IMR-90 (cell line): ENCODE measurements at regions not wholly inside any gene's neighbourhood (a gene's known extent, or its start where the extent isn't known, plus 50 kb on each side); places are given as distances from the start of the nearest gene placed in this dataset.

Source experiments
- ATAC-seq: fragments of 200-7000 bp; cut with Tn5 transposase; 2 replicates; pipeline ENCODE4 v1.9.1; 2020; ENCODE audit warnings: low read depth, mild to moderate bottlenecking, moderate library complexity
- BruUV-seq: library from RNA; stranded (reverse); fragments of 400-500 nt; replicated peaks from 2 replicates; lab custom pipeline; 2021; lab: Mats Ljungman, UMichigan
- CTCF ChIA-PET: fragments of 300-600 bp; formaldehyde crosslinking; extraction: SDS; loops from one replicate; lab custom pipeline; 2021; ENCODE audit warnings: antibody characterized with exemption; lab: Yijun Ruan, JAX
- POLR2A ChIA-PET: fragments of 300-600 bp; sonication (Branson Sonifier 250); formaldehyde crosslinking; loops from one replicate; lab custom pipeline; 2022; ENCODE audit warnings: antibody characterized with exemption; ENCODE audit not compliant: unreplicated experiment; lab: Charles Lee
- DNase-seq: peaks from one replicate; pipeline ENCODE4 v3.0.0; 2013
- H2AFZ ChIP-seq: replicated peaks from 2 replicates; pipeline ENCODE3; 2013; ENCODE audit warnings: low read length, mild to moderate bottlenecking; ENCODE audit not compliant: poor library complexity
- H2AK5ac ChIP-seq: 2 replicates; pipeline ENCODE4 v1.6.1; 2013; ENCODE audit warnings: low read depth, low read length, inconsistent platforms
- H2AK9ac ChIP-seq: replicated peaks from 2 replicates; pipeline ENCODE3; 2013; ENCODE audit warnings: mild to moderate bottlenecking, low read depth, low read length, moderate library complexity; ENCODE audit not compliant: poor library complexity
- H2BK120ac ChIP-seq: 2 replicates; pipeline ENCODE4 v1.6.1; 2013; ENCODE audit warnings: low read depth, low read length, inconsistent platforms
- H2BK15ac ChIP-seq: 3 replicates; pipeline ENCODE4 v1.6.1; 2013; ENCODE audit warnings: low read depth, low read length, inconsistent platforms
- H2BK20ac ChIP-seq: 2 replicates; pipeline ENCODE4 v1.6.1; 2013; ENCODE audit warnings: low read depth, mild to moderate bottlenecking, inconsistent platforms, low read length, moderate library complexity
- H2BK5ac ChIP-seq: 2 replicates; pipeline ENCODE4 v1.6.1; 2013; ENCODE audit warnings: mild to moderate bottlenecking, low read depth, low read length, inconsistent platforms; ENCODE audit not compliant: poor library complexity, severe bottlenecking
- H3K14ac ChIP-seq: replicated peaks from 2 replicates; pipeline ENCODE4 v1.6.1; 2013; ENCODE audit warnings: low read depth, low read length, inconsistent platforms
- H3K18ac ChIP-seq: 2 replicates; pipeline ENCODE4 v1.6.1; 2013; ENCODE audit warnings: low read depth, low read length, control low read depth
- H3K23ac ChIP-seq: 2 replicates; pipeline ENCODE4 v1.6.1; 2013; ENCODE audit warnings: low read depth, low read length, inconsistent platforms
- H3K27ac ChIP-seq: 2 replicates; pipeline ENCODE4 v1.5.1; 2013; ENCODE audit warnings: mild to moderate bottlenecking, control low read depth, low read length; ENCODE audit not compliant: insufficient read depth
- H3K27me3 ChIP-seq: 2 replicates; pipeline ENCODE4 v1.6.1; 2013; ENCODE audit warnings: low read length; ENCODE audit not compliant: control insufficient read depth, insufficient read depth
- H3K36me3 ChIP-seq: 2 replicates; pipeline ENCODE4 v1.6.1; 2013; ENCODE audit warnings: low read length, mixed read lengths; ENCODE audit not compliant: control insufficient read depth, insufficient read depth
- H3K4ac ChIP-seq: 2 replicates; pipeline ENCODE4 v1.6.1; 2013; ENCODE audit warnings: low read depth, low read length, inconsistent platforms
- H3K4me1 ChIP-seq: 2 replicates; pipeline ENCODE4 v1.6.1; 2013; ENCODE audit warnings: low read length, mixed read lengths; ENCODE audit not compliant: control insufficient read depth, insufficient read depth
- H3K4me2 ChIP-seq: 2 replicates; pipeline ENCODE4 v1.6.1; 2013; ENCODE audit warnings: low read depth, mild to moderate bottlenecking, control low read depth, low read length, moderate library complexity
- H3K4me3 ChIP-seq: 2 replicates; pipeline ENCODE4 v1.5.1; 2013; ENCODE audit warnings: low read depth, mild to moderate bottlenecking, control low read depth, low read length, moderate library complexity; ENCODE audit not compliant: insufficient read depth
- H3K56ac ChIP-seq: 2 replicates; pipeline ENCODE4 v1.6.1; 2013; ENCODE audit warnings: low read length, inconsistent platforms; ENCODE audit not compliant: insufficient read depth; ENCODE audit errors: extremely low read depth
- H3K79me1 ChIP-seq, 2 experiments: 2 replicates each; pipeline ENCODE4 v1.6.1; 2013; ENCODE audit warnings: low read length in 2 of 2, inconsistent platforms in 1 of 2, low read depth in 1 of 2
- H3K9ac ChIP-seq: 2 replicates; pipeline ENCODE4 v1.6.1; 2013; ENCODE audit warnings: low read depth, low read length, control low read depth
- H3K9me1 ChIP-seq: 2 replicates; pipeline ENCODE4 v1.6.1; 2013; ENCODE audit warnings: low read length, inconsistent platforms; ENCODE audit not compliant: insufficient read depth
- H3K9me3 ChIP-seq: 2 replicates; pipeline ENCODE4 v1.6.1; 2013; ENCODE audit warnings: low read length; ENCODE audit not compliant: control insufficient read depth, insufficient read depth
- H4K20me1 ChIP-seq: 2 replicates; pipeline ENCODE4 v1.6.1; 2013; ENCODE audit warnings: low read length, inconsistent platforms; ENCODE audit not compliant: insufficient read depth
- H4K5ac ChIP-seq: 2 replicates; pipeline ENCODE4 v1.6.1; 2013; ENCODE audit warnings: mild to moderate bottlenecking, low read depth, low read length, control low read depth
- H4K8ac ChIP-seq, 2 experiments: 2 replicates each; pipeline ENCODE4 v1.6.1; 2013; ENCODE audit warnings: low read depth in 2 of 2, low read length in 2 of 2, control low read depth in 1 of 2, inconsistent platforms in 1 of 2
- H4K91ac ChIP-seq: 2 replicates; pipeline ENCODE4 v1.6.1; 2013; ENCODE audit warnings: low read depth, low read length, inconsistent platforms; ENCODE audit not compliant: insufficient read depth
- BHLHE40 ChIP-seq: fragments of 150-350 bp; IDR thresholded peaks from 2 replicates; pipeline ENCODE4 v1.6.1; 2016; ENCODE audit warnings: mild to moderate bottlenecking, low read depth, low read length
- CEBPB ChIP-seq: IDR thresholded peaks from 2 replicates; pipeline ENCODE4 v1.6.1; 2012; ENCODE audit warnings: low read depth, low read length, improper control_type of control experiment
- CHD1 ChIP-seq: IDR thresholded peaks from 2 replicates; pipeline ENCODE4 v1.6.1; 2012; ENCODE audit warnings: low read depth, low read length, improper control_type of control experiment
- FOS ChIP-seq: fragments of 150-350 bp; IDR thresholded peaks from 2 replicates; pipeline ENCODE4 v1.6.1; 2016; ENCODE audit warnings: low read depth, low read length
- MAFK ChIP-seq: IDR thresholded peaks from 2 replicates; pipeline ENCODE4 v1.6.1; 2012; ENCODE audit warnings: low read depth, low read length, improper control_type of control experiment
- MAZ ChIP-seq: IDR thresholded peaks from 2 replicates; pipeline ENCODE4 v1.6.1; 2012; ENCODE audit warnings: low read depth, mild to moderate bottlenecking, low read length, improper control_type of control experiment, moderate library complexity, borderline replicate concordance
- MXI1 ChIP-seq: IDR thresholded peaks from 2 replicates; pipeline ENCODE4 v1.6.1; 2012; ENCODE audit warnings: low read depth, mild to moderate bottlenecking, low read length, moderate library complexity, borderline replicate concordance
- NFE2L2 ChIP-seq: fragments of 150-350 bp; IDR thresholded peaks from 2 replicates; pipeline ENCODE4 v1.6.1; 2016; ENCODE audit warnings: low read depth, mild to moderate bottlenecking, low read length
- POLR2A ChIP-seq: IDR thresholded peaks from 2 replicates; pipeline ENCODE4 v1.6.1; 2012; ENCODE audit warnings: mild to moderate bottlenecking, low read depth, low read length
- RAD21 ChIP-seq: IDR thresholded peaks from 2 replicates; pipeline ENCODE4 v1.6.1; 2012; ENCODE audit warnings: low read length, improper control_type of control experiment
- RCOR1 ChIP-seq: IDR thresholded peaks from 2 replicates; pipeline ENCODE4 v1.6.1; 2012; ENCODE audit warnings: mild to moderate bottlenecking, low read length, improper control_type of control experiment; ENCODE audit not compliant: insufficient replicate concordance
- RFX5 ChIP-seq: IDR thresholded peaks from 2 replicates; pipeline ENCODE4 v1.8.0; 2012; ENCODE audit warnings: low read depth, mild to moderate bottlenecking, low read length, moderate library complexity
- SMC3 ChIP-seq: fragments of 150-350 bp; IDR thresholded peaks from 2 replicates; pipeline ENCODE4 v1.6.1; 2016; ENCODE audit warnings: low read depth, mild to moderate bottlenecking, antibody characterized with exemption, low read length, moderate library complexity
- dilution Hi-C: fragments of 300-500 bp; cut with HindIII; formaldehyde crosslinking; loops from one replicate; pipeline ENCODE4 v1.14.3; 2018; ENCODE audit warnings: low sequenced_read_pairs; ENCODE audit not compliant: unreplicated experiment
- in situ Hi-C: fragments of 300-500 bp; cut with MboI; formaldehyde crosslinking; loops from 3 replicates; pipeline ENCODE4 v1.14.3; 2019; ENCODE audit warnings: low sequenced_read_pairs, inconsistent platforms, mixed read lengths
- intact Hi-C: fragments of 100-400 bp; cut with micrococcal nuclease; formaldehyde crosslinking; loops from 2 replicates; pipeline ENCODE4 v1.10.0; 2022
- TF ChIP-seq, protein P1 (sequence below): fragments of 150-350 bp; IDR thresholded peaks from 2 replicates; pipeline ENCODE4 v1.6.1; 2016; ENCODE audit warnings: low read depth, mild to moderate bottlenecking, low read length, moderate library complexity, borderline replicate concordance
- TF ChIP-seq, protein P2 (sequence below): conservative IDR thresholded peaks from 2 replicates; pipeline ENCODE4 v1.5.1; 2012; ENCODE audit warnings: mild to moderate bottlenecking, low read depth, low read length, improper control_type of control experiment
- TF ChIP-seq, protein P3 (sequence below): fragments of 150-350 bp; IDR thresholded peaks from 2 replicates; pipeline ENCODE4 v1.6.1; 2017; ENCODE audit warnings: mild to moderate bottlenecking, antibody characterized with exemption, low read length, low read depth

DNA sequence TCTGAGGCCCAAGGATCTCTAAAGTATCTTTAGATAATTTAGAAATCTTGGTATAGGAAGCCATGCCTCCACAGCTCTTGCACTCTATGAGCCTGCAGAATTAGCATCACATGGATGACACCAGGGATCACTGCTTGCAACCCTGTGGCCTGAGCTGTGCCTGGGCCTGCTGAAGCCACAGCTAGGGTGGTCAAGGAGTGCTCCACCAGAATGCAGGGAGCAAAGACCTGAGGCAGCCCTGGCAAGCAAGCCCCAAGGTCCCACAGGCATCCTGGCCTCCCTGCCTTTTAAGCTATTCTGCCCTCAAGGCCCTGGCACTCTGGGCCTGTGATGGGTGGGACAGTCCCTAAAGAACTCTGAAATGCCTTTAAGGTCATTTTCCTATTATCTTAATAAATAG is 105.2 kb upstream of the NALF2 start:
- H3K79me1 ChIP-seq = no peaks in the 10 kb centered on the region
- no peak overlapping the region for H2BK120ac ChIP-seq
- no peak overlapping the region for H4K8ac ChIP-seq
- no peak overlapping the region for H3K4me3 ChIP-seq
- POLR2A ChIA-PET = no interaction called here
- H3K4me1 ChIP-seq = no peaks in the 10 kb centered on the region
- H3K4me2 ChIP-seq = no peak overlapping the region
- BruUV-seq = no TSS peak
- no peak overlapping the region for H3K18ac ChIP-seq
- H3K27me3 ChIP-seq = peaks cover 16% of the 10 kb centered on the region
- no peaks in the 10 kb centered on the region for H3K36me3 ChIP-seq
- no peaks in the 10 kb centered on the region for H4K20me1 ChIP-seq
- H3K23ac ChIP-seq = no peak overlapping the region
- in situ Hi-C loops = loop anchor here (25.0 kb wide), 2 partner anchors 88 to 1212 kb away; no protein-coding TSS in a partner anchor
- H3K4ac ChIP-seq = no peak overlapping the region
- dilution Hi-C loops = no loop called here
- no peak overlapping the region for H3K56ac ChIP-seq
- no peak overlapping the region for H4K91ac ChIP-seq
- no peak overlapping the region for H2BK20ac ChIP-seq
- no peak for TF ChIP-seq MAFK
- TF ChIP-seq RCOR1 = no peak
- TF ChIP-seq SMC3 = no peak
- TF ChIP-seq RFX5 = no peak
- no peak for TF ChIP-seq FOS
- no peak for TF ChIP-seq MAZ
- TF ChIP-seq RAD21 = no peak
- TF ChIP-seq, protein P1, sequence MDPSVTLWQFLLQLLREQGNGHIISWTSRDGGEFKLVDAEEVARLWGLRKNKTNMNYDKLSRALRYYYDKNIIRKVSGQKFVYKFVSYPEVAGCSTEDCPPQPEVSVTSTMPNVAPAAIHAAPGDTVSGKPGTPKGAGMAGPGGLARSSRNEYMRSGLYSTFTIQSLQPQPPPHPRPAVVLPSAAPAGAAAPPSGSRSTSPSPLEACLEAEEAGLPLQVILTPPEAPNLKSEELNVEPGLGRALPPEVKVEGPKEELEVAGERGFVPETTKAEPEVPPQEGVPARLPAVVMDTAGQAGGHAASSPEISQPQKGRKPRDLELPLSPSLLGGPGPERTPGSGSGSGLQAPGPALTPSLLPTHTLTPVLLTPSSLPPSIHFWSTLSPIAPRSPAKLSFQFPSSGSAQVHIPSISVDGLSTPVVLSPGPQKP = no peak
- no peak for TF ChIP-seq NFE2L2
- no peak for TF ChIP-seq CHD1
- no peak for TF ChIP-seq POLR2A
- TF ChIP-seq BHLHE40 = no peak
- TF ChIP-seq, protein P2, sequence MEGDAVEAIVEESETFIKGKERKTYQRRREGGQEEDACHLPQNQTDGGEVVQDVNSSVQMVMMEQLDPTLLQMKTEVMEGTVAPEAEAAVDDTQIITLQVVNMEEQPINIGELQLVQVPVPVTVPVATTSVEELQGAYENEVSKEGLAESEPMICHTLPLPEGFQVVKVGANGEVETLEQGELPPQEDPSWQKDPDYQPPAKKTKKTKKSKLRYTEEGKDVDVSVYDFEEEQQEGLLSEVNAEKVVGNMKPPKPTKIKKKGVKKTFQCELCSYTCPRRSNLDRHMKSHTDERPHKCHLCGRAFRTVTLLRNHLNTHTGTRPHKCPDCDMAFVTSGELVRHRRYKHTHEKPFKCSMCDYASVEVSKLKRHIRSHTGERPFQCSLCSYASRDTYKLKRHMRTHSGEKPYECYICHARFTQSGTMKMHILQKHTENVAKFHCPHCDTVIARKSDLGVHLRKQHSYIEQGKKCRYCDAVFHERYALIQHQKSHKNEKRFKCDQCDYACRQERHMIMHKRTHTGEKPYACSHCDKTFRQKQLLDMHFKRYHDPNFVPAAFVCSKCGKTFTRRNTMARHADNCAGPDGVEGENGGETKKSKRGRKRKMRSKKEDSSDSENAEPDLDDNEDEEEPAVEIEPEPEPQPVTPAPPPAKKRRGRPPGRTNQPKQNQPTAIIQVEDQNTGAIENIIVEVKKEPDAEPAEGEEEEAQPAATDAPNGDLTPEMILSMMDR = no peak
- TF ChIP-seq CEBPB = no peak
- TF ChIP-seq, protein P3, sequence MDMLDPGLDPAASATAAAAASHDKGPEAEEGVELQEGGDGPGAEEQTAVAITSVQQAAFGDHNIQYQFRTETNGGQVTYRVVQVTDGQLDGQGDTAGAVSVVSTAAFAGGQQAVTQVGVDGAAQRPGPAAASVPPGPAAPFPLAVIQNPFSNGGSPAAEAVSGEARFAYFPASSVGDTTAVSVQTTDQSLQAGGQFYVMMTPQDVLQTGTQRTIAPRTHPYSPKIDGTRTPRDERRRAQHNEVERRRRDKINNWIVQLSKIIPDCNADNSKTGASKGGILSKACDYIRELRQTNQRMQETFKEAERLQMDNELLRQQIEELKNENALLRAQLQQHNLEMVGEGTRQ = no peak
- TF ChIP-seq MXI1 = no peak
- no peak overlapping the region for H2AFZ ChIP-seq
- no peak overlapping the region for H4K5ac ChIP-seq
- no peak overlapping the region for H3K14ac ChIP-seq
- CTCF ChIA-PET = no interaction called here
- H3K9ac ChIP-seq = no peak overlapping the region
- no peak overlapping the region for H3K27ac ChIP-seq
- no peaks in the 10 kb centered on the region for H3K9me3 ChIP-seq
- intact Hi-C loops = no loop called here
- ATAC-seq (no peak), DNase-seq (no peak)
- H2AK9ac ChIP-seq = no peak overlapping the region
- H2AK5ac ChIP-seq = no peak overlapping the region
- H3K9me1 ChIP-seq = no peaks in the 10 kb centered on the region
- no peak overlapping the region for H2BK15ac ChIP-seq
- no peak overlapping the region for H2BK5ac ChIP-seq
